ENCODE measurements at regions not wholly inside any gene's neighbourhood (a gene's known extent, or its start where the extent isn't known, plus 50 kb on each side); places are given as distances from the start of the nearest gene placed in this dataset.

DNA sequence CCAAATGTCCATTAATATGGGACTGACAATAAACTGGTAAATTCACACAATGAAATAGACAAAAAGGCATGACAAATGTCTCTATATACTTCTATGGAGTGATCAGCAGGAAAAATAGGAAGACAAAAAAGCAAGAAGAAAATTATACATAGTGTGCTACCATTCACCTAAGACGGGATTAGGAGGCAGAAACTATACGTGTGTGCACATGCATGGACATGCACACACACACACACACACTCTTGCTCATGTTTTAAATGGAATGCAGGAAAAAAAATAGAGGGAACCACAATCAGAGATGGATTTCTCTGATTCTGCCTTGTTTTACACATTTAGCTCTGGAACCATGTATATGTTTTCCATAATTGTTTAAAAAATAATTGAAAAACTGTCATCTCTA is 119.0 kb downstream of the ZFAND4 start:
- no peak for TF ChIP-seq CTCF (IDR thresholded peaks at IDR 0.05)
- no peak for TF ChIP-seq POLR2A (IDR thresholded peaks at IDR 0.05)

Data from thyroid gland (tissue), 4 donors.